Retinal pigment epithelial cell (primary cell): ENCODE measurements at regions not wholly inside any gene's neighbourhood (a gene's known extent, or its start where the extent isn't known, plus 50 kb on each side); places are given as distances from the start of the nearest gene placed in this dataset.

Source experiments
- DNase-seq: peaks from one replicate; pipeline ENCODE4 v3.0.0-alpha.2; 2010; ENCODE audit warnings: low read depth
- H3K4me3 ChIP-seq: 2 replicates; pipeline ENCODE4 v1.5.1; 2011; ENCODE audit warnings: mild to moderate bottlenecking, low read length, control low read depth, moderate library complexity
- CTCF ChIP-seq: conservative IDR thresholded peaks from 2 replicates; pipeline ENCODE4 v1.5.1; 2011; ENCODE audit warnings: low read depth, low read length, control low read depth, inconsistent platforms

DNA sequence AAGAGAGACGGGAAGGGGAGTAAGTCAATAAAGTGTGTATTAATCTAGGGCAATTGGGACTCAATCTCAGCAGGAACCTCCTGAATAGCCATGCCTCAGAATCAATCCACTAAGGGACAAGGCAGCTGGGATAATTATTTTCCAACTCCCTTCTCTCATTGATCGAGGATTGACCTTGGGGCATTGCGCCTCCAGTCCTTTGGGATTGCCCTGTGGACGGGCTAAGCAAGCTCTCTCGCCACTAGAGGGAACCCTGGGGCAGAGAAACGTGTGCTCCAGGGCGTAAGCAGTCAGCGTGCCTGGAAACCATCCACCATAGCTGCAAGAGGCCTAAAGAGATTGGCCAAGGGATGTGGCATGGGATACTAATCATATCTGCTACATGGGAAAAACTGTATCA, 53.9 kb upstream of the ERCC4 start:
- no peak overlapping the region for H3K4me3 ChIP-seq
- no peak for DNase-seq
- peak; percentile 67 for TF ChIP-seq CTCF
